IMR-90 (cell line): ENCODE measurements at regions not wholly inside any gene's neighbourhood (a gene's known extent, or its start where the extent isn't known, plus 50 kb on each side); places are given as distances from the start of the nearest gene placed in this dataset.

Experiments used
- ATAC-seq: fragments of 200-7000 bp; cut with Tn5 transposase; 2 replicates; pipeline ENCODE4 v1.9.1; 2020; ENCODE audit warnings: low read depth, mild to moderate bottlenecking, moderate library complexity
- BruUV-seq: library from RNA; stranded (reverse); fragments of 400-500 nt; replicated peaks from 2 replicates; lab custom pipeline; 2021; lab: Mats Ljungman, UMichigan
- CTCF ChIA-PET: fragments of 300-600 bp; formaldehyde crosslinking; extraction: SDS; loops from one replicate; lab custom pipeline; 2021; ENCODE audit warnings: antibody characterized with exemption; lab: Yijun Ruan, JAX
- POLR2A ChIA-PET: fragments of 300-600 bp; sonication (Branson Sonifier 250); formaldehyde crosslinking; loops from one replicate; lab custom pipeline; 2022; ENCODE audit warnings: antibody characterized with exemption; ENCODE audit not compliant: unreplicated experiment; lab: Charles Lee
- DNase-seq: peaks from one replicate; pipeline ENCODE4 v3.0.0; 2013
- H2AFZ ChIP-seq: replicated peaks from 2 replicates; pipeline ENCODE3; 2013; ENCODE audit warnings: low read length, mild to moderate bottlenecking; ENCODE audit not compliant: poor library complexity
- H2AK5ac ChIP-seq: 2 replicates; pipeline ENCODE4 v1.6.1; 2013; ENCODE audit warnings: low read depth, low read length, inconsistent platforms
- H2AK9ac ChIP-seq: replicated peaks from 2 replicates; pipeline ENCODE3; 2013; ENCODE audit warnings: mild to moderate bottlenecking, low read depth, low read length, moderate library complexity; ENCODE audit not compliant: poor library complexity
- H2BK120ac ChIP-seq: 2 replicates; pipeline ENCODE4 v1.6.1; 2013; ENCODE audit warnings: low read depth, low read length, inconsistent platforms
- H2BK15ac ChIP-seq: 3 replicates; pipeline ENCODE4 v1.6.1; 2013; ENCODE audit warnings: low read depth, low read length, inconsistent platforms
- H2BK20ac ChIP-seq: 2 replicates; pipeline ENCODE4 v1.6.1; 2013; ENCODE audit warnings: low read depth, mild to moderate bottlenecking, inconsistent platforms, low read length, moderate library complexity
- H2BK5ac ChIP-seq: 2 replicates; pipeline ENCODE4 v1.6.1; 2013; ENCODE audit warnings: mild to moderate bottlenecking, low read depth, low read length, inconsistent platforms; ENCODE audit not compliant: poor library complexity, severe bottlenecking
- H3K14ac ChIP-seq: replicated peaks from 2 replicates; pipeline ENCODE4 v1.6.1; 2013; ENCODE audit warnings: low read depth, low read length, inconsistent platforms
- H3K18ac ChIP-seq: 2 replicates; pipeline ENCODE4 v1.6.1; 2013; ENCODE audit warnings: low read depth, low read length, control low read depth
- H3K23ac ChIP-seq: 2 replicates; pipeline ENCODE4 v1.6.1; 2013; ENCODE audit warnings: low read depth, low read length, inconsistent platforms
- H3K27ac ChIP-seq: 2 replicates; pipeline ENCODE4 v1.5.1; 2013; ENCODE audit warnings: mild to moderate bottlenecking, control low read depth, low read length; ENCODE audit not compliant: insufficient read depth
- H3K27me3 ChIP-seq: 2 replicates; pipeline ENCODE4 v1.6.1; 2013; ENCODE audit warnings: low read length; ENCODE audit not compliant: control insufficient read depth, insufficient read depth
- H3K36me3 ChIP-seq: 2 replicates; pipeline ENCODE4 v1.6.1; 2013; ENCODE audit warnings: low read length, mixed read lengths; ENCODE audit not compliant: control insufficient read depth, insufficient read depth
- H3K4ac ChIP-seq: 2 replicates; pipeline ENCODE4 v1.6.1; 2013; ENCODE audit warnings: low read depth, low read length, inconsistent platforms
- H3K4me1 ChIP-seq: 2 replicates; pipeline ENCODE4 v1.6.1; 2013; ENCODE audit warnings: low read length, mixed read lengths; ENCODE audit not compliant: control insufficient read depth, insufficient read depth
- H3K4me2 ChIP-seq: 2 replicates; pipeline ENCODE4 v1.6.1; 2013; ENCODE audit warnings: low read depth, mild to moderate bottlenecking, control low read depth, low read length, moderate library complexity
- H3K4me3 ChIP-seq: 2 replicates; pipeline ENCODE4 v1.5.1; 2013; ENCODE audit warnings: low read depth, mild to moderate bottlenecking, control low read depth, low read length, moderate library complexity; ENCODE audit not compliant: insufficient read depth
- H3K56ac ChIP-seq: 2 replicates; pipeline ENCODE4 v1.6.1; 2013; ENCODE audit warnings: low read length, inconsistent platforms; ENCODE audit not compliant: insufficient read depth; ENCODE audit errors: extremely low read depth
- H3K79me1 ChIP-seq, 2 experiments: 2 replicates each; pipeline ENCODE4 v1.6.1; 2013; ENCODE audit warnings: low read length in 2 of 2, inconsistent platforms in 1 of 2, low read depth in 1 of 2
- H3K9ac ChIP-seq: 2 replicates; pipeline ENCODE4 v1.6.1; 2013; ENCODE audit warnings: low read depth, low read length, control low read depth
- H3K9me1 ChIP-seq: 2 replicates; pipeline ENCODE4 v1.6.1; 2013; ENCODE audit warnings: low read length, inconsistent platforms; ENCODE audit not compliant: insufficient read depth
- H3K9me3 ChIP-seq: 2 replicates; pipeline ENCODE4 v1.6.1; 2013; ENCODE audit warnings: low read length; ENCODE audit not compliant: control insufficient read depth, insufficient read depth
- H4K20me1 ChIP-seq: 2 replicates; pipeline ENCODE4 v1.6.1; 2013; ENCODE audit warnings: low read length, inconsistent platforms; ENCODE audit not compliant: insufficient read depth
- H4K5ac ChIP-seq: 2 replicates; pipeline ENCODE4 v1.6.1; 2013; ENCODE audit warnings: mild to moderate bottlenecking, low read depth, low read length, control low read depth
- H4K8ac ChIP-seq, 2 experiments: 2 replicates each; pipeline ENCODE4 v1.6.1; 2013; ENCODE audit warnings: low read depth in 2 of 2, low read length in 2 of 2, control low read depth in 1 of 2, inconsistent platforms in 1 of 2
- H4K91ac ChIP-seq: 2 replicates; pipeline ENCODE4 v1.6.1; 2013; ENCODE audit warnings: low read depth, low read length, inconsistent platforms; ENCODE audit not compliant: insufficient read depth
- BHLHE40 ChIP-seq: fragments of 150-350 bp; IDR thresholded peaks from 2 replicates; pipeline ENCODE4 v1.6.1; 2016; ENCODE audit warnings: mild to moderate bottlenecking, low read depth, low read length
- CEBPB ChIP-seq: IDR thresholded peaks from 2 replicates; pipeline ENCODE4 v1.6.1; 2012; ENCODE audit warnings: low read depth, low read length, improper control_type of control experiment
- CHD1 ChIP-seq: IDR thresholded peaks from 2 replicates; pipeline ENCODE4 v1.6.1; 2012; ENCODE audit warnings: low read depth, low read length, improper control_type of control experiment
- CTCF ChIP-seq: conservative IDR thresholded peaks from 2 replicates; pipeline ENCODE4 v1.5.1; 2012; ENCODE audit warnings: mild to moderate bottlenecking, low read depth, low read length, improper control_type of control experiment
- ELK1 ChIP-seq: fragments of 150-350 bp; IDR thresholded peaks from 2 replicates; pipeline ENCODE4 v1.6.1; 2016; ENCODE audit warnings: low read depth, mild to moderate bottlenecking, low read length, moderate library complexity, borderline replicate concordance
- FOS ChIP-seq: fragments of 150-350 bp; IDR thresholded peaks from 2 replicates; pipeline ENCODE4 v1.6.1; 2016; ENCODE audit warnings: low read depth, low read length
- MAFK ChIP-seq: IDR thresholded peaks from 2 replicates; pipeline ENCODE4 v1.6.1; 2012; ENCODE audit warnings: low read depth, low read length, improper control_type of control experiment
- MAZ ChIP-seq: IDR thresholded peaks from 2 replicates; pipeline ENCODE4 v1.6.1; 2012; ENCODE audit warnings: low read depth, mild to moderate bottlenecking, low read length, improper control_type of control experiment, moderate library complexity, borderline replicate concordance
- MXI1 ChIP-seq: IDR thresholded peaks from 2 replicates; pipeline ENCODE4 v1.6.1; 2012; ENCODE audit warnings: low read depth, mild to moderate bottlenecking, low read length, moderate library complexity, borderline replicate concordance
- NFE2L2 ChIP-seq: fragments of 150-350 bp; IDR thresholded peaks from 2 replicates; pipeline ENCODE4 v1.6.1; 2016; ENCODE audit warnings: low read depth, mild to moderate bottlenecking, low read length
- POLR2A ChIP-seq: IDR thresholded peaks from 2 replicates; pipeline ENCODE4 v1.6.1; 2012; ENCODE audit warnings: mild to moderate bottlenecking, low read depth, low read length
- RAD21 ChIP-seq: IDR thresholded peaks from 2 replicates; pipeline ENCODE4 v1.6.1; 2012; ENCODE audit warnings: low read length, improper control_type of control experiment
- RCOR1 ChIP-seq: IDR thresholded peaks from 2 replicates; pipeline ENCODE4 v1.6.1; 2012; ENCODE audit warnings: mild to moderate bottlenecking, low read length, improper control_type of control experiment; ENCODE audit not compliant: insufficient replicate concordance
- RFX5 ChIP-seq: IDR thresholded peaks from 2 replicates; pipeline ENCODE4 v1.8.0; 2012; ENCODE audit warnings: low read depth, mild to moderate bottlenecking, low read length, moderate library complexity
- SMC3 ChIP-seq: fragments of 150-350 bp; IDR thresholded peaks from 2 replicates; pipeline ENCODE4 v1.6.1; 2016; ENCODE audit warnings: low read depth, mild to moderate bottlenecking, antibody characterized with exemption, low read length, moderate library complexity
- USF2 ChIP-seq: fragments of 150-350 bp; IDR thresholded peaks from 2 replicates; pipeline ENCODE4 v1.6.1; 2017; ENCODE audit warnings: mild to moderate bottlenecking, antibody characterized with exemption, low read length, low read depth
- dilution Hi-C: fragments of 300-500 bp; cut with HindIII; formaldehyde crosslinking; loops from one replicate; pipeline ENCODE4 v1.14.3; 2018; ENCODE audit warnings: low sequenced_read_pairs; ENCODE audit not compliant: unreplicated experiment
- in situ Hi-C: fragments of 300-500 bp; cut with MboI; formaldehyde crosslinking; loops from 3 replicates; pipeline ENCODE4 v1.14.3; 2019; ENCODE audit warnings: low sequenced_read_pairs, inconsistent platforms, mixed read lengths
- intact Hi-C: fragments of 100-400 bp; cut with micrococcal nuclease; formaldehyde crosslinking; loops from 2 replicates; pipeline ENCODE4 v1.10.0; 2022

- H2AFZ ChIP-seq: peak overlapping the region; percentile 90
- peak overlapping the region; percentile 53 for H3K14ac ChIP-seq
- H3K27me3 ChIP-seq: no peaks in the 10 kb centered on the region; the same call in 1 of the 2 replicates
- H3K56ac ChIP-seq: no peak overlapping the region
- H3K4me2 ChIP-seq: no peak overlapping the region
- DNase-seq: no peak
- no peak overlapping the region for H3K27ac ChIP-seq
- no peaks in the 10 kb centered on the region for H3K36me3 ChIP-seq
- BruUV-seq: no TSS peak
- 0 out of 3 replicates have a peak overlapping the region, but pooled peaks have one; percentile 73 for H2BK15ac ChIP-seq
- H4K5ac ChIP-seq: peak overlapping the region; percentile 10; the same call in 1 of the 2 replicates
- peaks cover 19% of the 10 kb centered on the region for H3K9me1 ChIP-seq
- H3K4ac ChIP-seq: peak overlapping the region; percentile 32
- H2AK9ac ChIP-seq: no peak overlapping the region
- H3K9me3 ChIP-seq: peaks cover 4% of the 10 kb centered on the region
- H4K20me1 ChIP-seq: no peaks in the 10 kb centered on the region
- dilution Hi-C loops (no loop called here), intact Hi-C loops (no loop called here), in situ Hi-C loops (no loop called here)
- H4K91ac ChIP-seq: peak overlapping the region; percentile 96; the same call in 1 of the 2 replicates
- no peak for TF ChIP-seq MAZ
- no peak for TF ChIP-seq ELK1
- no peak for TF ChIP-seq CTCF
- no peak for TF ChIP-seq RFX5
- no peak for TF ChIP-seq NFE2L2
- no peak for TF ChIP-seq POLR2A
- TF ChIP-seq CHD1: no peak
- no peak for TF ChIP-seq USF2
- no peak for TF ChIP-seq RCOR1
- TF ChIP-seq MXI1: no peak
- TF ChIP-seq MAFK: no peak
- no peak for TF ChIP-seq BHLHE40
- TF ChIP-seq SMC3: no peak
- TF ChIP-seq FOS: no peak
- no peak for TF ChIP-seq RAD21
- no peak for TF ChIP-seq CEBPB
- H3K18ac ChIP-seq: peak overlapping the region; percentile 17; the same call in 1 of the 2 replicates
- H3K4me1 ChIP-seq: peaks cover 22% of the 10 kb centered on the region
- H2BK20ac ChIP-seq: peak overlapping the region; percentile 73
- POLR2A ChIA-PET: no interaction called here
- peak overlapping the region; percentile 14 to 47; a peak in 3 of 4 replicates for H4K8ac ChIP-seq
- peak overlapping the region; percentile 41; the same call in 1 of the 2 replicates for H2AK5ac ChIP-seq
- no peak overlapping the region for H2BK5ac ChIP-seq
- H2BK120ac ChIP-seq: peak overlapping the region; percentile 94
- CTCF ChIA-PET: interaction anchor here (0.6 kb wide), 1 partner anchor 122 kb away, joined by 3 read pairs; no protein-coding TSS in a partner anchor
- no peak overlapping the region for H3K23ac ChIP-seq
- H3K79me1 ChIP-seq: no peaks in the 10 kb centered on the region
- H3K9ac ChIP-seq: no peak overlapping the region
- H3K4me3 ChIP-seq: no peak overlapping the region
- ATAC-seq: no peak
Measured at GRCh38 chr3:128548021-128548420, 55.0 kb upstream of the GATA2 start.
